AG04450 (cell line): ENCODE measurements at regions not wholly inside any gene's neighbourhood (a gene's known extent, or its start where the extent isn't known, plus 50 kb on each side); places are given as distances from the start of the nearest gene placed in this dataset.
"Not testable (repeated sequence)": the region's sequence is repeated elsewhere in the genome, so short reads cannot be mapped to it uniquely, and the experiment has no call there.

ENCODE experiments used
- CTCF ChIA-PET: fragments of 300-600, 350-600 bp; formaldehyde crosslinking; extraction: SDS; loops from one replicate; lab custom pipeline; 2022; ENCODE audit warnings: antibody characterized with exemption, inconsistent platforms; lab: Charles Lee
- POLR2A ChIA-PET: fragments of 350-600 bp; formaldehyde crosslinking; extraction: SDS; loops from one replicate; lab custom pipeline; 2021; ENCODE audit warnings: antibody characterized with exemption, inconsistent platforms; lab: Yijun Ruan, JAX
- DNase-seq: peaks from one replicate; pipeline ENCODE4 v3.0.0-alpha.2; 2011; ENCODE audit warnings: low read depth, low spot score
- H3K27ac ChIP-seq: one replicate; pipeline ENCODE4 v1.5.1; 2012; ENCODE audit warnings: low read depth, low read length, control low read depth
- H3K27me3 ChIP-seq: one replicate; pipeline ENCODE4 v1.6.0; 2012; ENCODE audit warnings: low read length; ENCODE audit not compliant: control insufficient read depth, insufficient read depth
- H3K4me3 ChIP-seq: 2 replicates; pipeline ENCODE4 v1.5.1; 2011; ENCODE audit warnings: mild to moderate bottlenecking, low read depth, low read length, control low read depth
- H3K9me3 ChIP-seq: 2 replicates; pipeline ENCODE4 v1.5.1; 2012; ENCODE audit warnings: low read length; ENCODE audit not compliant: control insufficient read depth, insufficient read depth
- TF ChIP-seq, protein P1 (sequence below): IDR thresholded peaks from 2 replicates; pipeline ENCODE4 v1.5.1; 2011; ENCODE audit warnings: low read depth, low read length, control low read depth, inconsistent platforms

DNA sequence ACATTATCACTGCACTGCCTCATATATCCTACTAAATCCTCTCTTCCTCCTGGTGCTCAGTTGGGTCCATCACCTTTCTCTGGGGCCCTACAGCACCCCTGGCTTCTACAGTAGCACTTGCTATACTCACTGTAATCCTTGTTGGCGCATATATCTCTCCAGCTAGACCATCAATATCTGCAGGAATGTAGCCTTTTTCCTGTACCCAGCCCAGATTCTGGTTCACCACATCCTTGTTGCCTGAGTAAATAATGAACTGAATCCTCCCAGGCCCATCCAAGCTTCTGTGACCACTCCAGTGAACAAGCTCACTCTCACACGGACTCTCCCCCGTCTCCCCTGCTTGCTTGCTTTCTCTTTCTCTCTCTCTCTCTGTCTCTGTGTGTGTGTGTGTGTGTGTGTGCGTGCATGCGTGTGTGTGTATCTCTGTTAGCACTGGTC lies 62.5 kb upstream of the LIPC start:
- ChIA-PET POLR2A (no interaction called here), CTCF (no interaction called here)
- TF ChIP-seq, protein P1, sequence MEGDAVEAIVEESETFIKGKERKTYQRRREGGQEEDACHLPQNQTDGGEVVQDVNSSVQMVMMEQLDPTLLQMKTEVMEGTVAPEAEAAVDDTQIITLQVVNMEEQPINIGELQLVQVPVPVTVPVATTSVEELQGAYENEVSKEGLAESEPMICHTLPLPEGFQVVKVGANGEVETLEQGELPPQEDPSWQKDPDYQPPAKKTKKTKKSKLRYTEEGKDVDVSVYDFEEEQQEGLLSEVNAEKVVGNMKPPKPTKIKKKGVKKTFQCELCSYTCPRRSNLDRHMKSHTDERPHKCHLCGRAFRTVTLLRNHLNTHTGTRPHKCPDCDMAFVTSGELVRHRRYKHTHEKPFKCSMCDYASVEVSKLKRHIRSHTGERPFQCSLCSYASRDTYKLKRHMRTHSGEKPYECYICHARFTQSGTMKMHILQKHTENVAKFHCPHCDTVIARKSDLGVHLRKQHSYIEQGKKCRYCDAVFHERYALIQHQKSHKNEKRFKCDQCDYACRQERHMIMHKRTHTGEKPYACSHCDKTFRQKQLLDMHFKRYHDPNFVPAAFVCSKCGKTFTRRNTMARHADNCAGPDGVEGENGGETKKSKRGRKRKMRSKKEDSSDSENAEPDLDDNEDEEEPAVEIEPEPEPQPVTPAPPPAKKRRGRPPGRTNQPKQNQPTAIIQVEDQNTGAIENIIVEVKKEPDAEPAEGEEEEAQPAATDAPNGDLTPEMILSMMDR = no peak
- no peaks in the 10 kb centered on the region for H3K27me3 ChIP-seq
- no peak overlapping the region for H3K4me3 ChIP-seq
- DNase-seq = no peak
- H3K9me3 ChIP-seq = no peaks in the 10 kb centered on the region
- H3K27ac ChIP-seq = no peak overlapping the region

DNA sequence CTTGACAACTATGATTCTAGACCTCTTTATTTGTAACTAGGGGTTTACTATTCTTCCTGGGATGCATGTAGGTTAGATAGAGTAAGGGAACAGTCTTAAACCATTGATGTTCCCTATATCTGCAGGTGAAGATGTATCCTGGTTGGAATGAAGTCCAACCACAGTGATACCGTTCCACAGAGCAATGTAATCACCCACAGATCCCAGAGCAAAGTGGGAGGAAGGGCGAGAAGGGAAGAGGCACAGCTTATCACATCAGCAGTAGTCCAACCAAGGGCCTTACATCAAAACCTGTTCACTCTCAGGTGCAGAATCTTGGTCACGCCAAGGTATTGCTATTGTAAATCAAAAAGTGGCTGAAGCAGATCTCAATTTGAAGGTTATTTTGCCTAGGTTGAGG lies 61.8 kb upstream of the LIPC start:
- H3K27ac ChIP-seq = no peak overlapping the region
- POLR2A ChIA-PET = no interaction called here
- CTCF ChIA-PET = no interaction called here
- TF ChIP-seq, protein P1 = no peak
- no peaks in the 10 kb centered on the region for H3K27me3 ChIP-seq
- H3K9me3 ChIP-seq = no peaks in the 10 kb centered on the region
- DNase-seq = no peak
- no peak overlapping the region for H3K4me3 ChIP-seq

DNA sequence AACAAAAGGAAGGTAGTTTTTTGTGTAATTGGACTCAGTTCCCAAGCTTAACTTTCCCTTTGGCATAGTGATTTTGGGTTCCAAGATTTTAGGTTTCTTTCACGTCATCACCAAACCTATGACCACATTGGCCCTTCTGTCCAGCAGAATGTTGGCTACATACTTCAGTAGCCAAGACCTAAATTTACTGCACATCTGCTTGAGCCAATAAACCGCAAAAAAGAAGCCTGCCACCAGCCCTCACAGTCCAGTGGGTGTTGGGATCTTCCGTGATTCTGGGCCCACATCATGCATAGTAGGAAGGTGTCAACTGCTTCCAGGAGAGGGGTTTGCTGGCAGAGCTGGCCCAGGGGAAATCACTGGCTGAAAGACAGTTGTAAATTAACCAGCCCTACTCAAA lies 57.6 kb upstream of the LIPC start:
- Histone ChIP-seq H3K9me3 (peaks cover 6% of the 10 kb centered on the region), H3K27ac (no peak overlapping the region), H3K4me3 (no peak overlapping the region), H3K27me3 (no peaks in the 10 kb centered on the region)
- ChIA-PET POLR2A (interaction anchor here (0.6 kb wide), 1 partner anchor 340 kb away, joined by 3 read pairs; no protein-coding TSS in a partner anchor), CTCF (no interaction called here)
- TF ChIP-seq, protein P1 = no peak
- no peak for DNase-seq

DNA sequence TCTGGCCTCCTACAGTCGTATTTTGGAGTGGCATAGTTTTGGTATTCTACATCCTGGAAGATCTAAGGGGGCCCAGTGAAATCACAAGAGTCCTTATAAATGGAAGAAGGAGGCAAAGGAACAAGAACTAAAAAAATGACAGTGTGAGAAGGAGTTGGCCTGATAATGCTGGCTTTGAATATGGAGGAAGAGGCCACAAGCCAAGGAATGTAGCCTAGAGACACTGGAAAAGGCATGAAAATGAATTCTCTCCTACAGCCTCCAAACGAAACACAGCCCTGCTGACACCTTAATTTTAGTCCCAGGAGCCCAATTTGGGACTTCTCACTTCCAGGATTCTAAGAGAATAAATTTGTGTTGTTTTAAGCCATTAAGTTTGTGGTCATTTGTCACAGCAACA lies 54.6 kb upstream of the LIPC start:
- DNase-seq = no peak
- TF ChIP-seq, protein P1 = no peak
- H3K4me3 ChIP-seq = no peak overlapping the region
- POLR2A ChIA-PET = no interaction called here
- no peaks in the 10 kb centered on the region for H3K27me3 ChIP-seq
- CTCF ChIA-PET = no interaction called here
- H3K27ac ChIP-seq = no peak overlapping the region
- peaks cover 6% of the 10 kb centered on the region for H3K9me3 ChIP-seq

DNA sequence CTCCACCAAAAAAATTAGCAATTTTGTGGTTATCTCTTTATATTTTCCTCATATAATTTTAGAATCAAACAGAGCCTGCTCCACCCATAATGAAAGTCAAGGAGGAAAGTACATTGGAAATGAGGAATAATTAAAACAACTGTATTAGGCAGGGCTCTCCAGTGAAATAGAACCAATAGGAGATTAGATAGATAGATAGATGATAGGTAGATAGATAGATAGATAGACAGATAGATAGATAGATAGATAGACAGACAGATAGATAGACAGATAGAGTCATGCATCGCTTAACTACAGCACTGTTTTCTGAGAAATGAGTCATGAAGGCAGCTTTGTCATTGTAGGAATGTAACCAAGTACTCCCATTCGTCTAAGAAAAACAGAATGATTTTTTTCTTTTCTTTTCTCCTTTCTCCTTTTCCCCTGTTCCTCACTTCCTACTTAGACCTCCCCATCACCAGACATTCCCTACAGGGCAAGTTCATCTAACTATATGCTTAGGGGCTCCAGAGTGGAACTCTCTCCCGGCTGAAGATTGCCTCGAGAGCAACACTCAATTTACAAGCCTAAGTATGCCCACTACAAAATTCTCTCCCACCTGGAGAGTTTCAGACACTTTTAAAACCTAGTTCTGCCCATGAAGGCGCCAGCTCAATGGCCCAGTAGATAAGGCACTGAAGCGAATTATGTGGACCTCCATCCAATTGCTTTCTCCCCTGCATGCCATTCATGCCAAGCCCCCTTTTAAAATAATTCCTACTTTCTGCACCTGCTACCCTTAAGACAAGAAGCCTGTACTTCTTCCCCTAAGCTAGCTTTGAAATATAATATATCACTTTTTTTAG lies 53.3 kb upstream of the LIPC start:
- peaks cover 6% of the 10 kb centered on the region for H3K9me3 ChIP-seq
- H3K27me3 ChIP-seq = no peaks in the 10 kb centered on the region
- ChIA-PET CTCF (no interaction called here), POLR2A (no interaction called here)
- no peak for DNase-seq
- TF ChIP-seq, protein P1 = no peak
- H3K4me3 ChIP-seq = no peak overlapping the region
- H3K27ac ChIP-seq = no peak overlapping the region

DNA sequence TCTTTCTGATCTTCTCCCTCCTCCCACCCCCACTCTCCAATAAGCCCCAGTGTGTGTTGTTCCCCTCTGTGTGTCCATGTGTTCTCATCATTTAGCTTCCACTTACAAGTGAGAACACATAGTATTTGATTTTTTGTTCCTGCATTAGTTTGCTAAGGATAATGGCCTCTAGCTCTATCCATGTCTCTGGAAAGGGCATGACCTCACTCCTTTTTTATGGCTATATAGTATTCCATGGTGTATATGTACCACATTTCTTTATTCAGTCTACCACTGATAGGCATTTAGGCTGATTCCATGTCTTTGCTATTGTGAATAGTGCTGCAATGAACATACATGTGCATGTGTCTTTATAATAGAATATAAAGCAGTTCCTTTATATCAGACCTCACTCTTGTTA lies 52.3 kb upstream of the LIPC start:
- H3K27ac ChIP-seq, CTCF ChIA-PET, DNase-seq, H3K27me3 ChIP-seq, POLR2A ChIA-PET, H3K4me3 ChIP-seq, H3K9me3 ChIP-seq: not testable (repeated sequence)
